CD14-positive monocyte (primary cell): ENCODE measurements at regions not wholly inside any gene's neighbourhood (a gene's known extent, or its start where the extent isn't known, plus 50 kb on each side); places are given as distances from the start of the nearest gene placed in this dataset.

Experiments
- DNase-seq, 3 donors: peaks; one replicate each; pipeline ENCODE4 v3.0.0-alpha.2; 2011 to 2022
- H2AFZ ChIP-seq: 2 replicates; pipeline ENCODE4 v1.6.0; 2012; ENCODE audit warnings: mild to moderate bottlenecking, low read depth, low read length, inconsistent platforms; ENCODE audit not compliant: insufficient read depth, poor library complexity, severe bottlenecking
- H3K27ac ChIP-seq, 2 donors: 1 replicate in 1 of 2; 2 replicates in 1 of 2; pipeline ENCODE4 v1.5.1; 2012 to 2013; ENCODE audit warnings: low read length in 2 of 2, control low read depth in 1 of 2, inconsistent platforms in 1 of 2, low read depth in 1 of 2, mild to moderate bottlenecking in 1 of 2
- H3K27me3 ChIP-seq, 2 donors: one replicate each; pipeline versions ENCODE4 v1.6.0 to v1.6.1; 2011 to 2013; ENCODE audit warnings: low read length in 2 of 2; ENCODE audit not compliant: control insufficient read depth in 2 of 2, insufficient read depth in 2 of 2
- H3K36me3 ChIP-seq, 2 donors: replicated peaks in 1 of 2; 1 replicate in 1 of 2; 2 replicates in 1 of 2; pipeline versions ENCODE4 v1.5.1 to v1.6.1; 2012 to 2013; ENCODE audit warnings: low read length in 2 of 2, control low read depth in 1 of 2, inconsistent platforms in 1 of 2, mild to moderate bottlenecking in 1 of 2; ENCODE audit not compliant: insufficient read depth in 2 of 2, control insufficient read depth in 1 of 2
- H3K4me1 ChIP-seq, 2 donors: 1 replicate in 1 of 2; 2 replicates in 1 of 2; pipeline versions ENCODE4 v1.5.1 to v1.6.1; 2012 to 2013; ENCODE audit warnings: low read length in 2 of 2, control low read depth in 1 of 2, inconsistent platforms in 1 of 2, mild to moderate bottlenecking in 1 of 2, moderate library complexity in 1 of 2; ENCODE audit not compliant: insufficient read depth in 2 of 2, control insufficient read depth in 1 of 2
- H3K4me2 ChIP-seq: replicated peaks from 2 replicates; pipeline ENCODE3; 2012; ENCODE audit warnings: low read length, moderate library complexity, mild to moderate bottlenecking; ENCODE audit not compliant: poor library complexity, severe bottlenecking; ENCODE audit errors: extremely low read depth
- H3K4me3 ChIP-seq, 3 experiments: fragments of 200-600 bp in 1 of 3; sonication (generic) in 1 of 3; replicated peaks in 1 of 3; 1 replicate in 2 of 3; 2 replicates in 1 of 3; pipeline ENCODE4 v1.5.1; 2011 to 2013; ENCODE audit warnings: low read length in 3 of 3, mild to moderate bottlenecking in 3 of 3, control low read depth in 2 of 3, low read depth in 2 of 3, inconsistent platforms in 1 of 3, moderate library complexity in 1 of 3
- H3K79me2 ChIP-seq: 2 replicates; pipeline ENCODE4 v1.6.0; 2012; ENCODE audit warnings: mild to moderate bottlenecking, control low read depth, inconsistent platforms, low read length, moderate library complexity; ENCODE audit not compliant: insufficient read depth
- H3K9ac ChIP-seq: 2 replicates; pipeline ENCODE4 v1.6.0; 2017; ENCODE audit warnings: low read length, mild to moderate bottlenecking; ENCODE audit not compliant: insufficient read depth, poor library complexity, severe bottlenecking
- H3K9me3 ChIP-seq, 2 donors: replicated peaks in 1 of 2; 1 replicate in 1 of 2; 2 replicates in 1 of 2; pipeline versions ENCODE4 v1.5.1 to v1.6.1; 2012 to 2013; ENCODE audit warnings: low read length in 2 of 2, control low read depth in 1 of 2; ENCODE audit not compliant: control insufficient read depth in 1 of 2, insufficient read depth in 1 of 2
- H4K20me1 ChIP-seq: 2 replicates; pipeline ENCODE4 v1.6.0; 2012; ENCODE audit warnings: mild to moderate bottlenecking, low read length, control low read depth, moderate library complexity; ENCODE audit not compliant: insufficient read depth
- H3K27ac Mint-ChIP-seq, 7 donors: one replicate each; pipeline ENCODE4 v1.8.0; 2020; ENCODE audit warnings: mild to moderate bottlenecking in 7 of 7, mixed read lengths in 7 of 7, moderate library complexity in 6 of 7, inconsistent platforms in 2 of 7
- H3K27me3 Mint-ChIP-seq, 3 donors: one replicate each; pipeline ENCODE4 v1.8.0; 2021 to 2022; ENCODE audit warnings: low read depth in 3 of 3, mild to moderate bottlenecking in 3 of 3, mixed read lengths in 3 of 3, moderate library complexity in 3 of 3, inconsistent platforms in 1 of 3
- H3K36me3 Mint-ChIP-seq, 2 donors: one replicate each; pipeline ENCODE4 v1.8.0; 2020; ENCODE audit warnings: mixed read lengths in 2 of 2, inconsistent platforms in 1 of 2, mild to moderate bottlenecking in 1 of 2
- H3K4me1 Mint-ChIP-seq: one replicate; pipeline ENCODE4 v1.8.0; 2020; ENCODE audit warnings: mild to moderate bottlenecking, mixed read lengths
- H3K4me3 Mint-ChIP-seq, 2 donors: one replicate each; pipeline ENCODE4 v1.8.0; 2020; ENCODE audit warnings: mild to moderate bottlenecking in 2 of 2, mixed read lengths in 2 of 2, moderate library complexity in 1 of 2
- H3K9me3 Mint-ChIP-seq, 7 donors: one replicate each; pipeline ENCODE4 v1.8.0; 2020 to 2022; ENCODE audit warnings: mixed read lengths in 7 of 7, mild to moderate bottlenecking in 6 of 7, moderate library complexity in 6 of 7, inconsistent platforms in 2 of 7
- WGBS: methylation state at CpG from one replicate; pipeline ENCODE4 v1.1.5; 2013; ENCODE audit warnings: missing lambda C conversion rate; ENCODE audit not compliant: insufficient coverage; 5-methylcytosine and 5-hydroxymethylcytosine counted together
- intact Hi-C, 2 donors: fragments of 100-400 bp; cut with micrococcal nuclease; formaldehyde crosslinking; loops; one replicate each; pipeline versions ENCODE4 v1.15.0 to v1.15.1; 2023
- TF ChIP-seq, protein P1 (sequence below): fragments of 200-600 bp; IDR thresholded peaks from one replicate; pipeline ENCODE4 v1.8.0; 2022; ENCODE audit warnings: antibody characterized with exemption, mild to moderate bottlenecking

- no peak for DNase-seq
- no peaks in the 10 kb centered on the region for H3K36me3 ChIP-seq
- H3K79me2 ChIP-seq = no peaks in the 10 kb centered on the region
- TF ChIP-seq, protein P1, sequence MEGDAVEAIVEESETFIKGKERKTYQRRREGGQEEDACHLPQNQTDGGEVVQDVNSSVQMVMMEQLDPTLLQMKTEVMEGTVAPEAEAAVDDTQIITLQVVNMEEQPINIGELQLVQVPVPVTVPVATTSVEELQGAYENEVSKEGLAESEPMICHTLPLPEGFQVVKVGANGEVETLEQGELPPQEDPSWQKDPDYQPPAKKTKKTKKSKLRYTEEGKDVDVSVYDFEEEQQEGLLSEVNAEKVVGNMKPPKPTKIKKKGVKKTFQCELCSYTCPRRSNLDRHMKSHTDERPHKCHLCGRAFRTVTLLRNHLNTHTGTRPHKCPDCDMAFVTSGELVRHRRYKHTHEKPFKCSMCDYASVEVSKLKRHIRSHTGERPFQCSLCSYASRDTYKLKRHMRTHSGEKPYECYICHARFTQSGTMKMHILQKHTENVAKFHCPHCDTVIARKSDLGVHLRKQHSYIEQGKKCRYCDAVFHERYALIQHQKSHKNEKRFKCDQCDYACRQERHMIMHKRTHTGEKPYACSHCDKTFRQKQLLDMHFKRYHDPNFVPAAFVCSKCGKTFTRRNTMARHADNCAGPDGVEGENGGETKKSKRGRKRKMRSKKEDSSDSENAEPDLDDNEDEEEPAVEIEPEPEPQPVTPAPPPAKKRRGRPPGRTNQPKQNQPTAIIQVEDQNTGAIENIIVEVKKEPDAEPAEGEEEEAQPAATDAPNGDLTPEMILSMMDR = no peak
- intact Hi-C loops = no loop called here
- peaks cover 0 to 9% of the 10 kb centered on the region in 2 donors for H3K9me3 ChIP-seq
- H3K27me3 ChIP-seq = no peaks in the 10 kb centered on the region
- no peaks in the 10 kb centered on the region for H3K27me3 Mint-ChIP-seq
- H3K4me3 ChIP-seq = no peak overlapping the region
- H2AFZ ChIP-seq = no peak overlapping the region
- H3K9me3 Mint-ChIP-seq = peaks cover 1 to 6% (median 2%) of the 10 kb centered on the region in 7 donors
- no peak overlapping the region for H3K9ac ChIP-seq
- WGBS = no CpG with 5 or more reads among the region's 1 CpG
- no peak overlapping the region for H3K27ac Mint-ChIP-seq
- no peaks in the 10 kb centered on the region for H4K20me1 ChIP-seq
- H3K4me3 Mint-ChIP-seq = no peak overlapping the region
- no peaks in the 10 kb centered on the region for H3K4me1 ChIP-seq
- H3K4me1 Mint-ChIP-seq = no peaks in the 10 kb centered on the region
- H3K27ac ChIP-seq = no peak overlapping the region
- no peak overlapping the region for H3K4me2 ChIP-seq
- no peaks in the 10 kb centered on the region for H3K36me3 Mint-ChIP-seq
Observed at GRCh38 chr2:180279581-180279980, 272.5 kb upstream of the CWC22 start.

GRCh38 chr2:180276733-180277132 lies 269.6 kb upstream of the CWC22 start:
- Mint-ChIP-seq H3K27me3 (no peaks in the 10 kb centered on the region), H3K27ac (no peak overlapping the region), H3K4me3 (no peak overlapping the region), H3K36me3 (no peaks in the 10 kb centered on the region), H3K4me1 (no peaks in the 10 kb centered on the region), H3K9me3 (peaks cover 1 to 6% (median 2%) of the 10 kb centered on the region in 7 donors)
- H3K27me3 ChIP-seq = no peaks in the 10 kb centered on the region
- no peaks in the 10 kb centered on the region for H4K20me1 ChIP-seq
- no peaks in the 10 kb centered on the region for H3K4me1 ChIP-seq
- no peaks in the 10 kb centered on the region for H3K36me3 ChIP-seq
- no peak for DNase-seq
- intact Hi-C loops = no loop called here
- WGBS = 76% methylated on average over 2 of the region's 2 CpGs
- no peak overlapping the region for H3K4me2 ChIP-seq
- H3K79me2 ChIP-seq = no peaks in the 10 kb centered on the region
- no peak overlapping the region for H3K9ac ChIP-seq
- peaks cover 1 to 9% of the 10 kb centered on the region in 2 donors for H3K9me3 ChIP-seq
- TF ChIP-seq, protein P1 = no peak
- no peak overlapping the region for H3K4me3 ChIP-seq
- H3K27ac ChIP-seq = no peak overlapping the region
- no peak overlapping the region for H2AFZ ChIP-seq
